ENCODE measurements at regions not wholly inside any gene's neighbourhood (a gene's known extent, or its start where the extent isn't known, plus 50 kb on each side); places are given as distances from the start of the nearest gene placed in this dataset.
"Not testable (repeated sequence)": the region's sequence is repeated elsewhere in the genome, so short reads cannot be mapped to it uniquely, and the experiment has no call there.

- DNase-seq = no peak
These were observed 129.0 kb upstream of the ODAD2 start for GRCh38 chr10:28127881-28128280.

GRCh38 chr10:28125701-28126100 is 126.8 kb upstream of the ODAD2 start:
- DNase-seq = no peak

- DNase-seq = no peak
These were observed 121.9 kb upstream of the ODAD2 start for GRCh38 chr10:28120795-28121194.

GRCh38 chr10:28120043-28120749 is 121.3 kb upstream of the ODAD2 start:
- DNase-seq = no peak

- DNase-seq = no peak
These were observed 120.2 kb upstream of the ODAD2 start for GRCh38 chr10:28118985-28119628.

- no peak for DNase-seq
These were observed 114.3 kb upstream of the ODAD2 start for GRCh38 chr10:28113202-28113601.

- DNase-seq = no peak
These were observed 112.8 kb upstream of the ODAD2 start for GRCh38 chr10:28111712-28112111.

GRCh38 chr10:28105561-28105960 is 106.7 kb upstream of the ODAD2 start:
- no peak for DNase-seq

- DNase-seq = no peak
These were observed 98.8 kb upstream of the ODAD2 start for GRCh38 chr10:28097633-28098032.

- no peak for DNase-seq
These were observed 97.0 kb upstream of the ODAD2 start for GRCh38 chr10:28095791-28096378.

GRCh38 chr10:28094121-28094520 is 95.2 kb upstream of the ODAD2 start:
- DNase-seq = peak; percentile 27

- no peak for DNase-seq
These were observed 93.0 kb upstream of the ODAD2 start for GRCh38 chr10:28091913-28092312.

- no peak for DNase-seq
These were observed 91.6 kb upstream of the ODAD2 start for GRCh38 chr10:28090506-28090905.

GRCh38 chr10:28089467-28089866 is 90.6 kb upstream of the ODAD2 start:
- DNase-seq = no peak

GRCh38 chr10:28087661-28088351 is 88.9 kb upstream of the ODAD2 start:
- DNase-seq = no peak

GRCh38 chr10:28085760-28086159 is 86.9 kb upstream of the ODAD2 start:
- DNase-seq = not testable (repeated sequence)

- no peak for DNase-seq
These were observed 84.0 kb upstream of the ODAD2 start for GRCh38 chr10:28082885-28083284.

GRCh38 chr10:28082316-28082715 is 83.4 kb upstream of the ODAD2 start:
- DNase-seq = no peak

- DNase-seq = no peak
These were observed 79.0 kb upstream of the ODAD2 start for GRCh38 chr10:28077889-28078288.

- DNase-seq = no peak
These were observed 76.5 kb upstream of the ODAD2 start for GRCh38 chr10:28075424-28075823.

GRCh38 chr10:28072573-28072972 is 73.7 kb upstream of the ODAD2 start:
- DNase-seq = no peak

GRCh38 chr10:28060031-28060607 is 61.2 kb upstream of the ODAD2 start:
- no peak for DNase-seq

- DNase-seq = no peak
These were observed 59.9 kb upstream of the ODAD2 start for GRCh38 chr10:28058746-28059145.

Data from NCI-H524 treated with DMSO at 0.1 percent for 48 hours (cell line).